HEK293 (cell line): ENCODE measurements at regions not wholly inside any gene's neighbourhood (a gene's known extent, or its start where the extent isn't known, plus 50 kb on each side); places are given as distances from the start of the nearest gene placed in this dataset.

Source experiments
- CTCF ChIA-PET: fragments of 350-600 bp; formaldehyde crosslinking; extraction: SDS; loops from one replicate; lab custom pipeline; 2021; ENCODE audit warnings: antibody characterized with exemption; lab: Yijun Ruan, JAX
- POLR2A ChIA-PET: fragments of 300-600 bp; formaldehyde crosslinking; extraction: SDS; loops from one replicate; lab custom pipeline; 2020; ENCODE audit warnings: antibody characterized with exemption, inconsistent platforms; lab: Yijun Ruan, JAX
- H3K27ac ChIP-seq: fragments of 200-500 bp; sonication (Bioruptor generic); 2 replicates; pipeline ENCODE4 v1.5.1; 2014; ENCODE audit warnings: low read depth, low read length, control low read depth, inconsistent platforms; ENCODE audit errors: extremely low read depth
- H3K36me3 ChIP-seq, 2 experiments: fragments of 200-500 bp in 1 of 2; sonication (Bioruptor generic) in 1 of 2; 1 replicate in 1 of 2; 2 replicates in 1 of 2; pipeline ENCODE4 v1.5.1; 2014 to 2017; ENCODE audit warnings: inconsistent platforms in 2 of 2, low read length in 2 of 2; ENCODE audit not compliant: control insufficient read depth in 2 of 2, insufficient read depth in 1 of 2
- H3K4me1 ChIP-seq: fragments of 200-500 bp; sonication (Bioruptor generic); 2 replicates; pipeline ENCODE4 v1.5.1; 2014; ENCODE audit warnings: mild to moderate bottlenecking, low read length, inconsistent platforms; ENCODE audit not compliant: control insufficient read depth, insufficient read depth
- H3K4me3 ChIP-seq: 2 replicates; pipeline ENCODE4 v1.5.1; 2011; ENCODE audit warnings: low read depth, mild to moderate bottlenecking, control low read depth, low read length, moderate library complexity
- H3K9me3 ChIP-seq: fragments of 200-500 bp; sonication (Bioruptor generic); 2 replicates; pipeline ENCODE4 v1.5.1; 2014; ENCODE audit warnings: low read depth, low read length, inconsistent platforms; ENCODE audit not compliant: control insufficient read depth, insufficient read depth
- AEBP2 ChIP-seq: fragments of 450-650 bp; formaldehyde crosslinking; IDR thresholded peaks from 2 replicates; pipeline ENCODE4 v1.5.1; 2016; ENCODE audit warnings: missing biosample characterization, missing genetic modification characterization, borderline replicate concordance
- BCL11A ChIP-seq: fragments of 450-650 bp; formaldehyde crosslinking; IDR thresholded peaks from 2 replicates; pipeline ENCODE4 v1.5.1; 2016; ENCODE audit warnings: low read depth, missing biosample characterization, missing genetic modification characterization
- EGR2 ChIP-seq: fragments of 450-650 bp; formaldehyde crosslinking; IDR thresholded peaks from 2 replicates; pipeline ENCODE4 v1.5.1; 2016; ENCODE audit warnings: low read depth, missing biosample characterization, missing genetic modification characterization
- GLI4 ChIP-seq: fragments of 450-650 bp; formaldehyde crosslinking; IDR thresholded peaks from 2 replicates; pipeline ENCODE4 v1.5.1; 2016; ENCODE audit warnings: missing biosample characterization, missing genetic modification characterization
- KLF16 ChIP-seq: fragments of 450-650 bp; formaldehyde crosslinking; IDR thresholded peaks from 2 replicates; pipeline ENCODE4 v1.5.1; 2017; ENCODE audit warnings: missing biosample characterization, missing genetic modification characterization
- YY1 ChIP-seq: fragments of 450-650 bp; formaldehyde crosslinking; IDR thresholded peaks from 2 replicates; pipeline ENCODE4 v1.5.1; 2018; ENCODE audit warnings: missing biosample characterization, missing genetic modification characterization
- ZBTB20 ChIP-seq: fragments of 450-650 bp; formaldehyde crosslinking; IDR thresholded peaks from 2 replicates; pipeline ENCODE4 v1.5.1; 2016; ENCODE audit warnings: missing biosample characterization, missing genetic modification characterization
- ZBTB21 ChIP-seq: fragments of 450-650 bp; formaldehyde crosslinking; IDR thresholded peaks from 2 replicates; pipeline ENCODE4 v1.5.1; 2017; ENCODE audit warnings: missing biosample characterization, missing genetic modification characterization
- ZBTB8A ChIP-seq: fragments of 450-650 bp; formaldehyde crosslinking; IDR thresholded peaks from 2 replicates; pipeline ENCODE4 v1.5.1; 2016; ENCODE audit warnings: missing biosample characterization, missing genetic modification characterization
- ZEB2 ChIP-seq: fragments of 450-650 bp; formaldehyde crosslinking; IDR thresholded peaks from 2 replicates; pipeline ENCODE4 v1.5.1; 2016; ENCODE audit warnings: missing biosample characterization, missing genetic modification characterization
- ZFHX2 ChIP-seq: fragments of 450-650 bp; formaldehyde crosslinking; conservative IDR thresholded peaks from 2 replicates; pipeline ENCODE4 v1.5.1; 2016; ENCODE audit warnings: missing biosample characterization, missing genetic modification characterization
- ZNF202 ChIP-seq: fragments of 450-650 bp; formaldehyde crosslinking; IDR thresholded peaks from 2 replicates; pipeline ENCODE4 v1.5.1; 2016; ENCODE audit warnings: missing biosample characterization, missing genetic modification characterization, borderline replicate concordance
- ZNF24 ChIP-seq: fragments of 450-650 bp; formaldehyde crosslinking; IDR thresholded peaks from 2 replicates; pipeline ENCODE4 v1.5.1; 2016; ENCODE audit warnings: missing biosample characterization, missing genetic modification characterization
- ZNF266 ChIP-seq: fragments of 450-650 bp; formaldehyde crosslinking; IDR thresholded peaks from 2 replicates; pipeline ENCODE4 v1.5.1; 2016; ENCODE audit warnings: missing biosample characterization, missing genetic modification characterization, low read depth
- ZNF274 ChIP-seq, 2 experiments: fragments of 200-500 bp in 1 of 2; fragments of 450-650 bp in 1 of 2; sonication (Bioruptor generic) in 1 of 2; formaldehyde crosslinking in 1 of 2; IDR thresholded peaks; 2 replicates each; pipeline versions ENCODE4 v1.5.1 to v1.6.1; 2014 to 2016; ENCODE audit warnings: borderline replicate concordance in 1 of 2, inconsistent platforms in 1 of 2, low read length in 1 of 2, missing biosample characterization in 1 of 2, missing genetic modification characterization in 1 of 2
- ZNF335 ChIP-seq: fragments of 450-650 bp; formaldehyde crosslinking; conservative IDR thresholded peaks from 2 replicates; pipeline ENCODE4 v1.5.1; 2016; ENCODE audit warnings: missing biosample characterization, missing genetic modification characterization
- ZNF423 ChIP-seq: fragments of 450-650 bp; formaldehyde crosslinking; IDR thresholded peaks from 2 replicates; pipeline ENCODE4 v1.5.1; 2016; ENCODE audit warnings: missing biosample characterization, missing genetic modification characterization
- ZNF433 ChIP-seq: fragments of 450-650 bp; formaldehyde crosslinking; IDR thresholded peaks from 2 replicates; pipeline ENCODE4 v1.5.1; 2016; ENCODE audit warnings: missing biosample characterization, missing genetic modification characterization, low read depth
- ZNF518A ChIP-seq: fragments of 450-650 bp; formaldehyde crosslinking; conservative IDR thresholded peaks from 2 replicates; pipeline ENCODE4 v1.5.1; 2016; ENCODE audit warnings: low read depth, missing biosample characterization, missing genetic modification characterization
- ZNF560 ChIP-seq: fragments of 450-650 bp; formaldehyde crosslinking; IDR thresholded peaks from 2 replicates; pipeline ENCODE4 v1.5.1; 2017; ENCODE audit warnings: missing biosample characterization, missing genetic modification characterization, borderline replicate concordance
- ZNF660 ChIP-seq: fragments of 450-650 bp; IDR thresholded peaks from 2 replicates; pipeline ENCODE4 v1.5.1; 2018; ENCODE audit warnings: missing biosample characterization, mild to moderate bottlenecking, missing genetic modification characterization
- ZNF692 ChIP-seq: fragments of 450-650 bp; formaldehyde crosslinking; IDR thresholded peaks from 2 replicates; pipeline ENCODE4 v1.5.1; 2016; ENCODE audit warnings: missing biosample characterization, missing genetic modification characterization

- H3K4me3 ChIP-seq: no peak overlapping the region
- CTCF ChIA-PET: no interaction called here
- TF ChIP-seq ZNF423 (no peak), ZNF274 (IDR thresholded peaks at IDR 0.05; ENCODE audit: low read length) (no peak), ZNF274 (tag by site-specific recombination; IDR thresholded peaks at IDR 0.05; ENCODE audit: borderline replicate concordance) (no peak), YY1 (tag by site-specific recombination) (no peak), ZNF202 (no peak), ZBTB8A (tag by site-specific recombination) (no peak), EGR2 (tag by site-specific recombination) (no peak), ZNF660 (tag by site-specific recombination) (no peak), ZNF433 (no peak), KLF16 (tag by site-specific recombination) (no peak), BCL11A (tag by site-specific recombination) (no peak)
- H3K9me3 ChIP-seq: no peaks in the 10 kb centered on the region
- H3K27ac ChIP-seq: no peak overlapping the region
- no peaks in the 10 kb centered on the region for H3K4me1 ChIP-seq
- POLR2A ChIA-PET: no interaction called here
- no peaks in the 10 kb centered on the region for H3K36me3 ChIP-seq
Measured at GRCh38 chr12:105985383-105985782, 153.4 kb downstream of the NUAK1 start.

GRCh38 chr12:105986779-105987684, 151.7 kb downstream of the NUAK1 start:
- no peaks in the 10 kb centered on the region for H3K36me3 ChIP-seq
- POLR2A ChIA-PET: no interaction called here
- CTCF ChIA-PET: interaction anchor here (0.6 kb wide), 1 partner anchor 200 kb away, joined by 5 read pairs; no protein-coding TSS in a partner anchor
- no peak overlapping the region for H3K4me3 ChIP-seq
- no peaks in the 10 kb centered on the region for H3K9me3 ChIP-seq
- TF ChIP-seq ZNF560 (tag by site-specific recombination): no peak
- TF ChIP-seq ZNF335: 0 out of 2 replicates have a peak, but pooled peaks have one; percentile 19
- TF ChIP-seq ZNF518A (tag by site-specific recombination): 0 out of 2 replicates have a peak, but pooled peaks have one; percentile 42
- TF ChIP-seq ZNF266 (tag by site-specific recombination): no peak
- 0 out of 2 replicates have a peak, but pooled peaks have one; percentile 19 for TF ChIP-seq ZEB2 (tag by site-specific recombination)
- TF ChIP-seq ZNF692 (tag by site-specific recombination): 0 out of 2 replicates have a peak, but pooled peaks have one; percentile 41
- no peak for TF ChIP-seq ZBTB20 (tag by site-specific recombination)
- no peak for TF ChIP-seq AEBP2
- TF ChIP-seq ZFHX2 (tag by site-specific recombination): peak; percentile 63
- no peak for TF ChIP-seq GLI4 (tag by site-specific recombination)
- 0 out of 2 replicates have a peak, but pooled peaks have one; percentile 30 for TF ChIP-seq ZBTB21 (tag by site-specific recombination)
- peak; percentile 74; the same call in 1 of the 2 replicates for TF ChIP-seq ZNF24
- no peak overlapping the region for H3K27ac ChIP-seq
- H3K4me1 ChIP-seq: no peaks in the 10 kb centered on the region
